Renal pelvis (tissue), 1 donor: ENCODE measurements at regions not wholly inside any gene's neighbourhood (a gene's known extent, or its start where the extent isn't known, plus 50 kb on each side); places are given as distances from the start of the nearest gene placed in this dataset.

Experiments used
- DNase-seq: peaks from one replicate; pipeline ENCODE4 v3.0.0-alpha.2; 2013

GRCh38 chr12:90304231-90304630 is 595.6 kb upstream of the ATP2B1 start:
- no peak for DNase-seq

GRCh38 chr12:90303771-90304170 is 595.1 kb upstream of the ATP2B1 start:
- DNase-seq: no peak

DNA sequence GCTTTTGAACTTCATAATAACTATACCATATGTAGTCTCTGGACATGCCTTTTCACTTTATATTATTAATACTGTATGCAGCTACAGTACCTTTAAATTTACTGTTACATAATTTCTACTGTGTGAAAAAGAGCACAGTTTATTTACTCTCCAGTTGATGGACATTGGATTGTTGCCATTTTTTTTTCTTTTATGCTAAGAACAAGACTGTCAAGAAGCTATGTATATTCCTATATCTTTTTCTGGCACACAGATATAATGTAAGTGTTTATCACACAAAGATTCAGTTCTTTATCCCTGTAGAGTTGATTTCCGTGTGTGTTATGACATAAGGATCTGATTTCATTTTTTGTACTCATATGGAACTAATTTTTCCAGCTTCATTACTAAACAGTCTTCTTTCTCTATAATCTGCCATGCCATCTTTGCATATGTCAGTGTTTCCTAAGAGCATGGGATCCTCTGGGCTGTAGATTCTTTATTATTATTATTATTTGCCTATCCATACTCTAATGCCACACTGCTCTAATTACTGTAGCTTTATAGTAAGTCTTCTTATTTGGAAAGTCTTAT is 593.0 kb upstream of the ATP2B1 start:
- no peak for DNase-seq

DNA sequence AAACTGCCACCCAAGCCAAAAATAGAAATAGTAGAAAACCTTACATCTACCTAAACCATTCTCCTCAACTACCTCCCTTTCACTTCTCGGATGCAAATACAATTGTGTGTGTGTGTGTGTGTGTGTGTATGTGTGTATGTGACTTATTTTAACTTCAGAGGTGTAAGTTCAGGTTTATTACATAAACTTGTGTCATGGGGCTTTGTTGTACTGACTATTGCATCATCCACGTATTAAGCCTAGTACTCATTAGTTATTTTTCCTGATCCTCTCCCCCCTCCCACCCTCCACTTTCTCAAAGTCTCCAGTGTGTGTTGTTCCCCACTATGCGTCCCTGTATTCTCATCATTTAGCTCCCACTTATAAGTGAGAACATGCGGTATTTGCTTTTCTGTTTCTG is 592.5 kb upstream of the ATP2B1 start:
- no peak for DNase-seq

DNA sequence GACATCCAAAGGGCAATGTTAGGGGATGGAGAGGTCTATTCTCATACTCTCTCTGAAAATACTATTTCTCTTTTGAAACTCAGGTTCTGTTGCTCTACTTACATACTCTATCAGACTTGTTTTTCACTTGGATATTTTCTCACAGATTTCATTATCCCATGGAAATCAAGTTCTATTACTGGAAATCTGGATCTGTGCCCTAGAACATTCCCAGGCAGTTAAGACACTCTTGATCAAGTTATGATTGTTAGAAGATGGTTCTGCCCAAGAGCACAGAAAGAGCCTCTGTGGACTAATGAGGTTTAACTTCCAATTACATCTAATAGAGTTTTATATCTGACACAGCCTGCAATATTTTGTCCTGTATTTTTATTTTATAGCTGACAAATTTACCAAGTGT is 591.0 kb upstream of the ATP2B1 start:
- no peak for DNase-seq

DNA sequence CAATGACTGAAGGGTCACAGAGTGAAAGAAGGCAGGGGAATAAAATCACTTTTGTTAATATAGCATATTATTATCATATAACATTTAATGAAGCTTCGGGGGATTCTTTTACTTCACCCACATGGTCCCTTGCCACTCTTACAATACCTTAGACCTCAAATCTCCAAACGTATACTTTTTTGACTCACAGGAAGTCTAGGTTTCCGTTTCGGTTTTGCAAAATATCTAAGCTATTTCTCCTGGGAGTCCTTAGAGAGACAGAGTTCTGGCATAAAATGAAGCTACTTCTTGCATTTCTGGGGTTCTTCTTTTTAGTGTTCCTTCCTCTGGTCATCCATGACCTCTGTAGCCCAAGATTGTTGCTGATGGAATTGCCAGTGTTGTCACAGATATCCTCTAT is 590.5 kb upstream of the ATP2B1 start:
- DNase-seq: no peak

- no peak for DNase-seq
Observed at GRCh38 chr12:90298289-90298948, 589.8 kb upstream of the ATP2B1 start.

DNA sequence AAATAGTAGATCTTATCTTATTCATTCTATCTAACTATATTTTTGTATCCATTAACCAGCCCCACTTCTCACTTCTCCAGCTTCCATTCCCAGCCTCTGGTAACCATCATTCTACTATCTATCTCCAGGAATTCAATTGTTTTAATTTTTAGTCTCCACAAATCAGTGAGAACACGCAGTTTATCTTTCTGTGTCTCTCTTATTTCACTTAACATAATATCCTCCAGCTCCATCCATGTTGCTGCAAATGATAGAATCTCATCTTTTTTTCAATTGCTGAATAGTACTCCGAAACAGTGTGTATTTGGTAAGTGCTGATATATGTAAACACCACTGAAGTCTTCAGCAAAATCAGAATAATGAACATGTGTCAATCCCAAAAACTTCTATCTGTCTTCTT is 587.2 kb upstream of the ATP2B1 start:
- DNase-seq: no peak

DNA sequence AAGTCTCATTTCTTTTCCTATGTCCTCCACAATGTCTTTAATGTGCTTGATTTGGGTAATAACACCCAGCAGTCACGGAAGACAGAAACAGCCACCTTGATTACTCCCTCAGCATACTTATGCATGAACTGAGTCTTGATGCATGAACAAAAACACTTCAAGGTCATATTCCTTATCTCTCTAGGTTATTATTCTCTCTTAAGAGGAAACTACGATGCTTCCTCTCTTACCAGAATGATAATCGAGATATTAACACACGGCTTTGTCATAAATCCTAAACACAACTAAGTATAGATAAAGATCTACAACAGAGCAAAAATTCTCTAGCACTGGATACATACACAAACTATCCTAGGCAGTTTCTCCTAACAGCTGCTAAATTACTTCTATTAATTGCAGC is 583.5 kb upstream of the ATP2B1 start:
- no peak for DNase-seq

DNA sequence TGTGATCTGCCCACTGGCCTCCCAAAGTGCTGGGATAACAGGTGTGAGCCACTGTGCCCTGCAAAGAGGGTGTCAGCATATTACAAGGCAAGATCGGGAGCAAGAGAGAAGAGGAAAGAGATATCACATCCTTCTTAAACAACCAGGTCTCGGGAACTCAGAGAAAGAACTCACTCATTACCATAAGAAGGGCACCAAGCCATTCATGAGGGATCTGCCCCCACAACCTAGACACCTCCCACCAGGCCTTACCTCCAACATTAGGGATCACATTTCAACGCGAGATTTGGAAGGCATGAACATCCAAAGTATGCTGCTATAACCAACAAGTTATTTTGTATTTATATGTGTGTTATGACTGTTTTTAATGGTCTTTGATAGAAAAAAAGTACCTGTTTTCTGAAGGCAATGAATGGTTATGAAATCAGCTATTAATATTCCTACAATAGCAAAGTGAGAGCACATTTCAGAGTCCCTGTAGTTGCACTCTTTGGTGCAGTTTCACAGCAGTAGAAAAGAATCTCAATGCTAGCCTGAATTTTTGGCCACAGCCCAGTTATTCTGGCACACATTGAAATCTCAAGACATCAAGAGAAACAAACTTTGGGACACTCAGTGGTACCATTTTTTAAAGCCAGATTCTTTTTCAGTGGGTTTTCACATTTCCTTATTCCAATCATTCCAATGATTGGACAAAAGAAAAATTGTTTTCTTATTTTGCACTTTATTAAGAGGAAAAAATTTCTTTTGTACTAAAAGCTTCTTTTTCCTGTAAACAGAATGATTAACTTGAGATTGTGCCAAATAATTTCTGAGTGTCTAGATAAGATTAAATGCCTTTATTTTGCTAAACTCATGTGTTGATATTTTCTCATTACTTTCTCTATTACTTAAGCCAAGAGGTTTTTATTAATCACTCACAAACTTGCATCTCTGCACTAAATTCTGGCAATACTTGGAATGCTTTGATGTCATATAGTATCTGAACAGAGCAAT is 582.6 kb upstream of the ATP2B1 start:
- peak; percentile 11 for DNase-seq

- no peak for DNase-seq
Observed at GRCh38 chr12:90287585-90287984, 578.9 kb upstream of the ATP2B1 start.

DNA sequence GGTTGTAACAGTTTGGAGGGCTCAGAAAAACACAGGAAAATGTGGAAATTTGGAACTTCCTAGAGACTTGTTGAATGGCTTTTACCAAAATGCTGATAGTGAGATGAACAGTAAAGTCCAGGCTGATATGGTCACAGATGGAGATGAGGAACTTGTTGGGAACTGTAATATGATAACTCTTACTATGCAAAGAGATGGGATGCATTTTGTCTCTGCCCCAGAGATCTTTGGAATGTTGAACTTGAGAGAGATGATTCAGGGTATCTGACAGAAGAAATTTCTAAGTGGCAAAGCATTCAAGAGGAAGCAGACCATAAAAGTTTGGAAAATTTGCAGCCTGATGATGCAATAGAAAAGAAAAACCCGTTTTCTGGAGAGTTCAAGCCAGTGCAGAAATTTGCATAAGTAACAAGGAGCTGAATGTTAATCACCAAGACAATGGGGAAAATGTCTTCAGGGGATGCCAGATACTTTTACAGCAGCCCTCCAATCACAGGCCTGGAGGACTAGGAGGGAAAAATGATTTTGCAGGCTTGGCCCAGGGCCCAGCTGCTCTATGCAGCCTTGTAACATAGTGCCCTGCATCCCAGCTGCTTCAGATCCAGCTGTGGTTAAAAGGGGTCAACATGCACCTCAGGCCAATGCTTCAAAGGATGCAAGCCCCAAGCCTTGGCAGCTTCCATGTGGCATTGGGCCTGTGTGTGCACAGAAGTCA is 572.7 kb upstream of the ATP2B1 start:
- no peak for DNase-seq

GRCh38 chr12:90280564-90281058 is 572.0 kb upstream of the ATP2B1 start:
- DNase-seq: no peak

DNA sequence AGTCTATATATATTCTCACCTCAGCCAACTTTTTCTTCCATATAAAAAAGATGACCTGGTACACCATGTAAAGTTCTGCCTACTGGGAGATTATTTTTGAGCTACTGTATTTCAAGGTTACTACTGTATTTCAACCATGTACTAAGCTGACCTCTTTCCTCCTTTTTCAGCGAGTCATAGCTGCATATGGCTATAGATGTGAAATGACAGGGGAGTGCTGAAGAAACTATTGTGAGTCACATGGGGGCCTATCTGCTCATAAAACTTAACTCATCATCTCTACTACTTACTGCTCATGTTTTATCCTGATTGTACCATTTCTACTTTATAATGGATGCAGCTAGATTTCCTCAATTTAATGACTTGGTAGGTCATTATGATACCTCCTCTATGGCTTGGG is 571.4 kb upstream of the ATP2B1 start:
- DNase-seq: no peak

- DNase-seq: no peak
Observed at GRCh38 chr12:90275088-90275487, 566.5 kb upstream of the ATP2B1 start.

- DNase-seq: no peak
Observed at GRCh38 chr12:90274407-90274806, 565.8 kb upstream of the ATP2B1 start.

DNA sequence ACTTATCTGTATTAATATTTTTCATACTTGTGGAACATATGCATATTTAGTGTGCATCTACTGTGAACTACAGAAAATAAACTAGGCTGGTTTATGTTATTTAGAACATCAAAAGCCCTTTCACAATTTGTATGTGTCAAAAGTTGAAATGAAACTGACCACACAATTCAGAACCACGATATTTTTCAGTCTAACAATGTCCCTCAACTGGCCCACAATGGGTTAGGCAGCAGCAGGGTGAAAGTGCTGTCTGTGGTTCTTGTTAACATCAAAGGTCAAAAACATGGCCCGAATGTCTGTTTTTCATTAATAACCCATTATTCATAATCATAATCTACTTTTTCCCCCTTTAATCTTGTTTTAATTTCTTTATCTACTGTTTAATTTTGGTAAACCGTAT is 559.9 kb upstream of the ATP2B1 start:
- no peak for DNase-seq

- no peak for DNase-seq
Observed at GRCh38 chr12:90262251-90262650, 553.6 kb upstream of the ATP2B1 start.

DNA sequence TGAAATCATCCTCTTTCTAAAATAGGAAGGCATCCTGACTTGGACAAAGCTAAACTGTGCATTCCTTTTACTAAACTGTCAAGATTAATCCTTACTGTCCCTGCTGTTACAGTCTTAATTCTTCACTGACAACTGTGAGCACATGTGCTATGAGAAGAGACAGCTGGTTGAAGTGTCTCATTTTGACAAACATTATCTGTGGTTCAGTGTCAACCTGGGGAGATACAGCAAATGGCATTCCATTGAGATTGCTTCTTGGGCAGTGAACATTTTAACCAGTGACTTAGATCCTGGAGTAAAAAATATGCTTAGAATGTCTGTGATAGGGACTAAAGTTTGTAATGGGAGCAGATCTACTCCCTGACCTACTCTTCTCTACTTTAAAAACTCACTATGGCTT is 552.6 kb upstream of the ATP2B1 start:
- DNase-seq: peak; percentile 20

GRCh38 chr12:90260136-90260535 is 551.5 kb upstream of the ATP2B1 start:
- no peak for DNase-seq

DNA sequence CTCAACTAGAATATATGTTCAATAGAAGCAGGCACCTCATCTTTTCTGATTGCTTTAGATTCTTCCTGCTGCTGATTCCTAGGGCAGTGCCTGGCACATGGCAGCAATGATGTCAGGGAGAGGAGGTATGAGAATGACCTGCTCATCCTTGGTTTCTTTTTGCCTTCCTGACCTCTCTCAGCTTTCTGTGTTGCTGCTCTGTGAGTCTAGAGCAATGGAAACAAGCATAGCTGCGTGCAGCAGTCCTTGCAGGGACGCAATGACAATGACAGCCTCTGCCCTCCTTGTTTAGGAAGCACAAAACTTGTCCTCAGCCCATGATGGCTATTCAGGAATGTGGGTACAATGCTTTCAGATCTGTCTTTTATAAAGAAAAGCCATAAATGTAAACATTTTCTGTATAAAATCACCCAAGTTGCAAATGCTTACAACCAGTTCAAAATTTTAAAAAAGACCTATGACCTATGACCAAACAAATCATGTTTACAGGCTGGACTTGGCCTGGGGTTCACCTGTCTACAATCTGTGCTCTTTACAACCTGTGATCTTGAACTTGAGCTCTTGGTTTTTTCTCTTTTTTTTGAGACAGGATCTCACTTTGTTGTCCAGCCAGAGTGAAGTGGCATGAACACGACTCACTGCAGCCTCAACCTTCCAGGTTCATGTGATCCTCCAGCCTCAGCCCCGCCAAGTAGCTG is 549.4 kb upstream of the ATP2B1 start:
- no peak for DNase-seq

DNA sequence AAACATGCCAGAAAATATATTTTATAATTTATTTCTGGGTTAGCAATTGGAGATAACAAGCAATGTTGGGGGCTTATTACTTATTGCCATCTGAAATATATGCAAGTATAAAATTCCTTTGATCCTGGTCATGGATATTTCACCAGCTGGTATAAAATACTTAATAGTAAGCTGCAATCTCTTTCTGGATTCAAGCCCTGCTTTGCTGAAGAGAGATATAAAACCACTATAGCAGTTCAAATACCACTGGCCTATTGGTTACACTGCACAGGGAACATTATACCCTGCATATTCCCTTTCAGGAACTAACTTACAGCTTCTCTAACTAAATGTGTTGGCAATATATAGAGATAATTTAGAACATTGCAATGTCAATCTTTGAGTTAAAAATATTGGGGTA is 546.2 kb upstream of the ATP2B1 start:
- no peak for DNase-seq
